NCI-H128 (cell line): ENCODE measurements at regions not wholly inside any gene's neighbourhood (a gene's known extent, or its start where the extent isn't known, plus 50 kb on each side); places are given as distances from the start of the nearest gene placed in this dataset.

Experiments
- DNase-seq: peaks from one replicate; lab custom pipeline; 2025; ENCODE audit not compliant: unreplicated experiment; lab: John Stamatoyannopoulos, UW

DNA sequence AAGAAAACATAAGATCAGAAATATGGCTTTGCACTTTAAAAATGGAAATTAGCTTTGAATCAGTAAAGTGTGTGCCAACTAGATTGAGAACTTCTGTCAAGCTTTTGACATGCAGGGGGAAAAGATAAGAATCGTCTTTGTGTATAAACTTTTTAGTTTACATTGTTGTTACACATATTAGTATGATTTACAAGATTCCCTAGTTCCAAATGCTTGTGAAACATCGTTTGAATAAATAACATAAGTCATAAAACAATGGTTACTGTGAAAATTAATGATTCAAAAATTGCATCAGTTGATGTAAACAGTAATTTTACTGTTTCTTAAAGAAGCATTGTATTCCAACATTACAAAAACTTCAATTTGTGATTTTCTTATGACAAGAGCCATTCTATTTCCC is 207.6 kb upstream of the MTPN start:
- no peak for DNase-seq

DNA sequence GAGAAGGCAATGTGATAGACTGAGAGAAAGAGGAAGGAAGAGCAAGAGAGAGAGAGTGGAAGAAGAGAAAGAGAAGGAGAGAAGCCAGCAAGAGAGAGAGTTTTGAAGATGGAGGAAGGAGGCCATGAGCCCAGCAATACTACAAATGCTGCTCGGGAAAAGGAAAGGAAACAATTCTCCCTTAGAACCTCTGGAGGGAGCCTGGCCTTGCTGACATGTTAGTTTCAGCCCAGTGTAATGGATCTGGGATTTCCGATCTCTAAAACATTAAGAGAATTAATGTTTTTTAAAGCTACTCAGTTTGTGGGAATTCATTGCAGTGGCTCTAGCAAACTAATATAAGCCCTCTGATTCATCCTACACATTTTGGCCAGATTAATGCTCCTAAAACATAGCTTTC is 206.8 kb upstream of the MTPN start:
- DNase-seq = no peak

DNA sequence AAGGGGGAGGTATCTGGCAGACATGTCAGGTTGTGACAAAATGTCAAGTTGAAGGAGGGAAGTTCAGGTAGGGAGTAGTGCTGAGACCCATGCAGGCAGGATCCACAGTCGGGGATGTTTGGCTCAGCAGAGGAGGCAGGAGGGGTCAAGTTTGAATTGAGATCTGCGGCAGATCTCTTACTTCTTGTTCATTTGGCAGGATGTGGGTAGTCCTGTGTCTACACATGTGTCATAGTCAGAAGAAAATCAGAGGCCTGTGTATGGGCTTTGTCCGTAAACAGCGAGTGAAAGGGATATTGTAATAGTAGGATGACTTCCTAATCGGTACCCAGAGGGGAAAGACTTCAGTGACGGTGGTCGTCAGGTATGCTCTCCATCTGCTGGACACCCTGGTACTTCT is 203.8 kb upstream of the MTPN start:
- DNase-seq = no peak

DNA sequence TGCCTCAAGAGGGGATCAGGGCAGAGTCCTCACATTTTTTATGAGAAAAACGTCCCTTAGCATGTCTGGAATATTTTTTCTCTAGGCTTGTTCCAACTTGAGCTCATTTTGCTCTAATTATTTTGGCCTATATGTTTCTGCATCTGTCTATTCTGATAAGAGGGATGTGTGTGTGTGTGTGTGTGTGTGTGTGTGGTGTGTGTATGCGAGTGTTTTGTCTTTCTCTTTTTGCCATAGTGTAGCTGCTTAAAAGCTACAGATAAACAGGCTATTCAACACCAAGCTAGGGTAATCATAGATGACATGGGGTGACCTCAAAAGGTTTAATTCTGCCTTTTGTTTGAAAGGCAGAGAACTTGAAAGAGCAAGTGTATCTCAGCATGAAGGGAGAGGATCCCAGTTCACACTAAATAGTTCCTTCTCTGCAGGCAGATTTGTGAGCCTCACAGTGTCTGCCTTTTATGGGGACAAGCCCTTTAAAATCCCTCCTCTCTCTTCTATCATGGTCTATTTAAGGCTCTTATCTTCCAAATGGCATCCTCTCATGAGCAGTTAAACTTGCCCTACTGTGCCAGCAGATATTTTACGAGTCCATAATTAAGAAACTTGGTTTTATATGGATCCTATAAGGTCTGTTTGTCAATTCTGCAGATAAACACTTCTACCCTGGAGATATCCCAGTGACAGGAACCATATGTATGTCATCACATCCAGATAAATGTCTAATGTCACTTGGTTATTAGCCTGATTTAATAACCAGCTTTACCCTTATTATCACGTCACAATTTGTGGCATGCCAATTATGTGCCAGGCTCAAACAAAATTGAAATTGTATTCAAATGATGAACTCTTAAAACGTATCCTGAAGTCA is 202.9 kb upstream of the MTPN start:
- no peak for DNase-seq

DNA sequence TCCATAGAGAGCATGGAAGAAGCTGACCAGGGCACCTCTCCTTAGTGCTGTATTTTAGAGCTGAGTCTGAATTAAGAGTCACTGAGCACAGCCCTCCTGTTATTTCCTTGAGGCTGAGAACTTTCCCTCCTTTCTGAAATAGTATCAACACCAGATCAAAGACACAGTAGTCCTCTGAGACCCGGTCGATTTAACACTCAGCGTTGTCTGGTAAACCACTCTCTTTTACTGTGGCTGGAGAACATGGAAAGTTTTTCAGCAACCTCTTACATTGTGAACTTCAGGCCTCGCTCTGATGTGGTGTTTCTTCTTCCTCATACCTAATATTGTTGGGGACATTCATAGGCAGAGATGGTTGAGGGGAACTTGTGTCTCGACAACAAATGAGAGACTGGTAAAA is 202.0 kb upstream of the MTPN start:
- no peak for DNase-seq

DNA sequence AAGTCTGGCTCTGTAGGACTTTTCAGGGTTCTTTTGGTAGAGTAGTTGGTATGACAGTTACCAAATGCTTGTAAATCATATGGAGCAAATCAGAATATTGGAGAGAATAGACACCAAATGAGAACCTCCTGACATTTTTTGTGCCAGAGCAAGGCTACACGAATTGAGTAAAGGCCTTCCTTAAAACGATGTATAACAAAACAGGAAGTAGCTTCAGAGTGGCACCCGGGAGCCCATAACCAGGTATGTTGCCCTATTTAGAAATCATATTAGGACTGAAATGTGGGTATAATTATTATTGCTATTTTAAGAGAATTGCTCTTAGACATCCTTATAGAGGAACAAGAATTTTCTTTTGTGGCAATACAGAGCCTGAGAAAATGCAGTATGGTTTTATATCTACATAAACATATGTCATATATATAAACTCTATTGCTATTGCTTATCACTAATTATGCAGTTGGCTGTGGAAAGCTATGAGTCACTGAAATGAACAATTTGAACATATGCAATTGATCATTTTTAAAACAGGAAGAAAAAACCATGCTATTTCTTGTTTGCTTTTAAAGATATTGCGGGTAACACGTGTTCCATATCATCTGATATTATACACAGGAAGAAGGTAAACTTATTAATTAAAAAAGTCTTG is 197.4 kb upstream of the MTPN start:
- DNase-seq = no peak

DNA sequence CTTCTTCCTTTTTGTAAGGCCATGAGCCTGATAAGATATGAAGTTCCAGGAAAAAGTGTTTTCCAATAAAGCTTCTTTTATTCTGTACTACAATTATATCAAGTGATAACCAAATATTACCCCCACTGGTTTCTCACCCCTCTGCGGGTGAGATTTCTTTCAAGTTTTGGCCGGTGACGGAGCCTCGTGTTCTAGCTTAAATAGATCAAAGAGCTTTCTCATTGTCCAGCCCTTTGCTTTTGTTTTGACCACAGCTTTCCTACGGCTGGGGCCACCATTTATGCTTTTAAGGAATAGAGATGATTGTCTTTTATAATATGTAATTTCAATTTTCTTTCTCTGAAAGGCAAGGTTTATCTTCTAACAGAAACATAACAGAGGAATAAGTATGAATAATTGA is 196.7 kb upstream of the MTPN start:
- no peak for DNase-seq

DNA sequence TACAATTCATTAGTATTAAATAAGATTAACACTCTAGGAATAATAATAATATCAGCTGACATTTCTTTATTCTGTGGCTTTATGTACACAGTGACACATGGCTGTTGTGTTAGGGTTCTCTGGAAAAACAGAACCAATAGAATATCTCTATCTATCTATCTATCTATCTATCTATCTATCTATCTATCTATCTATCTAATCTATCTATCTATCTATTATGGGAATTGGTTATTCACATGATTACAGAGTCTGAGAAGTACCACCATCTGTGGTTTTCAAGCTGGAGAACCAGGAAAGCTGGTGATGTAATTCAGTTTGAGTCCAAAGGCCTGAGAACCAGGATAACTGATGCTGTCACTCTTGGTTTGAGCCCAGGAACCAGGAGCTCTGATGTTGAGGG is 194.1 kb upstream of the MTPN start:
- DNase-seq = no peak

DNA sequence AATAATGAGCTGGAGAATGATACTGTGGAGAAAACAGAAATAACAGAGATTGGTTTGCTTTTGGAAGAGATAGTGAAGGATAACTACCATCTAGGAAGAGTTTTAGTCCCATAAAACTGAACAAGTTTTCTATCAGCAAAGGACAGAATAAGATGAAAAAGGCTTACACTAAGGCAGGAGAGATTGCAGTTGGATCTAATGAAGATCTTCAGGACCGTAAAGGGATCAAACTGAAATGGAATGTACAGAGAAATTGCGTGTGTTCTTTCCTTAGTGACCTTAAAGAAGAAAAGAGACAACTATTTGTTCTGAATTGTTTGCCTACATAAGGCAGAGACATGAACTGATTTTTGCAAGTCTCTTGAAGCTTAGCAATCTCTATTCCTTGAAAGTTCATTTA is 191.7 kb upstream of the MTPN start:
- no peak for DNase-seq

DNA sequence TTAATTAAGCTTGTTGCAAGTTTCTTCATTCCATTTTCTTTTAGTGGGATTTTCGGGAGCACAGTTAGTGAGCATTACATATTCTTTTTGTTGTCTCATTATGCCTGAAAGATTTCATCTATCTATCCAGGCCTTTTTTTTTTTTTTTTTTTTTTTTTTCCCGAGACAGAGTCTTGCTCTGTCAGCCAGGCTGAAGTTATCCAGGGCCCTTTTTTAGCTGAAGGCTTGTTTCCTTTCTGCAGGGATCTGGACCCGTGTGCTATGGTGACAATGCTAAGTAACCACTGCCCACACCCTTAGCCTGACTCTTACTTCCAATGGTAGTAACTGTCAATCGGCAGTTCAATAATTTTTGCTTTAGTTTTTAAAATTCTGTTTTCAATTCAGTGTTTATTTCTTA is 190.8 kb upstream of the MTPN start:
- DNase-seq = no peak

DNA sequence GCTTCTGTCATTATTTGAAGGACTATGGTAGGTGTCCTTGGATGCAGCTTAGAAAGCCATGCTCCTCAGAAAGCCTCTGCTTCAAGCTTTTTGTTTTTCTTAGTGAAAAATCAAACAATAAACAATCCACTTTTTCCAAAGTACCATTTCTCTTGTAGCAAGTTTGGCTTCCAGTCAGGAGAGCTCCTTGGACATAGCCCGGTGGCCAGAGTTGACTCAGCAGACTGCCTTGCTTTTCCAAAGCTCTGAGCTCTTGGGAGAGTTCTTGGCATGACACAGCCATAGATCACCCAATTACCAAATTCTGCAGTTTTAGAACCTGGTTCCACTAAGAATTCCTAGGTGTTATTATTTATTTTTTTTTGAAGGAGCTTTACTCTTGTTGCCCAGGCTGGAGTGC is 189.4 kb upstream of the MTPN start:
- no peak for DNase-seq

DNA sequence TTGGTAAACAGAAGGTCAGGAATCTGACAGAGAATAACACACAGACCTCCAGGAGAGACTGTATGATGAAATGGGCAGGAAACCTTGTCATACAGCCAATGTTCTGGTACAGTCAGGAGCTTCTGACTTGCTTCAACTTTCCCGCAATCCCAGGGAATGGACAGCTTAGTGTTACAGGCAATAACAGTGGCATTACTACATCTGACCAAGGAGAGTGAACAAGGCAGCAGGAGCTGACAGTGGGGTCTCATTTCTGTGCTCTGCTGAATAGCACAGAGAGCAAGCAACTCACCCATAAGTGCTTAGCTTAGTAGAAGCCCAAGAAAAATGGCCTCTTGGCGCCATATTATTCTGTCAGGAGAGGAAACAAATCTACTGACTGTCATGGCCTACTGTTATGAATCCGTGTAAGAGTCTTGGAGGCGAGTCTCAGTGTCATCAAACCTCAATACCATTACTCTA is 186.2 kb upstream of the MTPN start:
- no peak for DNase-seq

DNA sequence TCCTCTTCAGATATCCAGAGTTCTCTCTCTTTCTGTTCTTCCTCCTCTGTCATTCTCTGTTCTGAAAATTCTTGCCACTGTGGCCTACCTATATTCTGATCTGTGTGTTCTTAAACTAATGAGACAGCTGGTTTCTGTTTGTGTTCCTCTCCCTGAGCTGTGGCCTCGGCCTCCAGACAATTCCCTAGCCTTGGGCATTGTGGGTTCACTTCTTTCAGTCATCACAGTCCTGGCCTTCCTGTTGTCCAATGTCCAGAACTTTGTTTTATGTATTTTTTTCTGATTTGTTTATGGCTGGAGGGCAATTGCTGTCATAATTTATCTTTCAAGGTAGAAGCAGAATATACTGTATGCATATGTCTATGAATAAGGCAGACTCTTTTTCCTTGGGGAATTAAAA is 173.2 kb upstream of the MTPN start:
- DNase-seq = no peak

DNA sequence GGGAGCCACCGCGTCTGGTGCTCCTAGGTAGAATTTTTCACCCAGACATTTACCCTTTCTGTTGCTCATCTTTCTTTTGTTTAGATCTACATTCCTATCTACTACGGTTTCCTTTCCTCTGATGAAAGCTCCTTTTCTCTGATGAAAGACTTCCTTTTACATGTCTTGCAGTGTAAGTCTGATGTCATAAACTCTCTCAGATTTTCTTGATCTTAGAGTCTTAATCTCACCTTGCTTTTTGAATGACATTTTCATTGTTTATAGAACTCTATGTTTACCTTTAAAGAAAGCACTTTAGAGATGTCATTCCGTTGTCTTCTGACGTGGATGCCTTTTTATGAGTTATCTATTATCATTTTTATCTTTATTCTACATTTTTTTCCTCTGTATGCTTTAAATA is 171.8 kb upstream of the MTPN start:
- no peak for DNase-seq

DNA sequence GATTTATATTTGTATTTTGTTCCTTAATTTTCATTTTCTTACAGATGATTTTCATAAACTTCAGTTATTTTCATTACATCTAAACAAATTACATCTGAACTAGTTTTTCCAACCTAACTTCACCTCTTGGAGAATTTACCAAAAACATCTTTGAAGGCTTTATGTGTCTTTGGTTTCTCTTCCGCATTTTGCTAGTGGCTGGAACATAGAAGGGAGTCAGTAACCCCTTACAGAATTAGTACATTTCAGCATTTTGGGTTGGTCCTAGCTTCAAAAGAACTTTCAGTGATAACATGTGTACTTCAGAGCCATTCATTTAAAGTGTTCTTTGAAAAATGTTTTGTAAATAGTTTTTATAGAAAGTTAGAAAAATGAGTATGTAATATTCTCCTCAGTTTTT is 169.8 kb upstream of the MTPN start:
- DNase-seq = no peak

DNA sequence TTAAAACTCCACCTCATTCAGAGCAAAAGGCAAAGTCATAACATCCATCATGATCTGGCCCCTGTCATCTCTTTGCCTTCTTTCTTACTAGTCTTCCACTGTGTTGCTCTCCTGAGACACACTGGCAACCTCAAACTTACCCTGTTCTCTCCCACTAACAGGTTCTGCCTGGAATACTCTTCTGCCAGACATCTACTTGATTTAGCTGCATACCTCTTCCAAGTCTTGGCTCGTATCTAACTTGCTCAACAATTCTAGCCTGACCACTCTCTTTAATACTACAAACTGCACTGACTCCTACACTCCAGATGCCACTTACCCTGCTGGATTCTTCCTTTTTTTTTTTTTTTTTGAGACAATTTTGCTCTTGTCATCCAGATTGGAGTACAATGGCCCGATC is 167.0 kb upstream of the MTPN start:
- DNase-seq = no peak

DNA sequence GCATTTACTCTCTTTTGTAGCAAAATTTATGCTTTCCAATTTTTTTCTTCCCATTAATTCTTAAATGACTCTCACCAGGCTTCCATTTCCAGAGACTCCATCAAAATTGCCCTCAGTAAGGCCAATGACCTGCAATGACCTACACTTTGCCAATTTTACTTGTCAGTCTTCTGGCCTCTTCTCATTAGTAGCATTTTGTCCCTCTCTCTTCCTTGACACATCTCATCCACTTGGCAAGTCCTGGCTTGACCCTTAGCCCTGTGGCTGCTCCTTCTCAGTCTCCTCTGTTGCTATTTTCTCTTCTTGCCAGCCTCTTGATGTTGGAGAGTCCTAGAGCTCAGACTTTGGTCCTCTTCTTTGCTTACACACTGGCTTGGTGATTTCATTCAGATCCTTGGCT is 166.1 kb upstream of the MTPN start:
- no peak for DNase-seq

DNA sequence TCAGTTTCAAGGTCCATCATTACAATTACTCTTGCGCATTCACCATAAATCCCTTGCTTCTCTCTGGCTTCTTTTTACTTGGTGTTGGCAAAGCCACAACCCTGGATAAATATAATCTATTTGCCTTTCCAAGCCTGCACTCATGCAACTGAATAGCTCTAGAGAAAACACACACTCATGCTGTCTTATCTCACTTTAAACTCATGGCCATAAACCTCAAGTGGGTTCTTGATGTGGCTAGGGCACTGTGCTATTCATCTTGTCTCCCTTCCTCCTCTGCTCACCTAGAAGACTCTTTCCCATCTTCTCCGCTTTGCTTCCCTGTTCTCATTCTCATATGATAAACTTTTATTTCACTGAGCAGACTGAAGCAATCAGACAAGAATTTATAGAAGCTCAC is 165.4 kb upstream of the MTPN start:
- DNase-seq = no peak

DNA sequence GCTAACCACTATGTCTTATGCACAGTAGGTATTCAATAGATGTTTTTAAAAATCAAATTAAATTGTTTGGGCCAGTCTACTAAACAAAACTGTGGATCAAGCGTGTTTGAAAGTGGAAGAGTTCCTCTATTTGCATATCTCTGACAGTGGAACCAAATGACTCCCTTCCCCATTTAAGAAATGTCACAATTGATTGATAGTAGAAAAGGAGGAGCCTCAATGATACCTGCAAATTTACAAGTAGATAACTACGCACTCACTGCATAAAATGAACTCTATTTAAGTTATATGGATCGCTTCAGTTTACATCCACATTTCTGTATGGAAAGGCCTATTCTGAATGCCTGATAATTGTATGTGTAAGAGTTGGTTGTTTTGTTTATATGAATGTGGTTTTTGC is 163.3 kb upstream of the MTPN start:
- no peak for DNase-seq

DNA sequence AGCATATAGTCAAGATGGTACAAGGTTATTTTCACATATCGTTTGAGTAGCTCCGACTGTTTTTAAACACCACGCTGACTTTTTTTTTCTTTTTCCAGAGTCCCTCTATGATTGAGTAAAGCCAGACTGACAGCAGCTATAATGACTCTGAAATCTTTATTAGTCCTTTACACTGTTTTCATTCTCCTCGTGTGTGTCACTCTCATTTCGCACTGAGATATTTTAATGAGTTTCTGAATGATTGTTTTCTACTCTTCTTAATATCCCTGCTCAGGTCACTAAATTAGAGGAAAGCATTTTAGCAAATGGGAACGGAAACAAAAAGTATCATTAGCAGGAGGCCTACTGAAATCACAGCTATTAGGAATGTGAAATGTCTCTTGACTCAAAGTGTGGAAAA is 162.3 kb upstream of the MTPN start:
- DNase-seq = no peak

DNA sequence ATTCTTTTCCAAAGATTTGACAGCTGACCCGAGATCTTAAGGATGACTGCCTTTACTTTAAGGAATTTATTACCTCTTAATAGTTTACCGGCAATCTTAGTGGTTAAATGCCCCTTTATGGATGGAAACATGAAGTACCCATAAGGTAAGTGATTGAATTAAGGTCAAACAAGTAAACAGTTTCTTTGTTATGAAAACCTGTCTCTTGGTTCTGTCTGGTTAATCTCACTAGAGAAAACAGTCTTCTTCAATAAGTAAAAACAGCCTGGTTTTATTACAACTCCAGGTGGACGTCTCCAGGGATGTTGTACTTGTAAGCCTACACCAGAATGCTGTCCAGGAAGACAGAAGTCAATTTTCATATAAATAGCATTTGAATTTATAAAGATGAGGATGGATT is 161.8 kb upstream of the MTPN start:
- DNase-seq = no peak

DNA sequence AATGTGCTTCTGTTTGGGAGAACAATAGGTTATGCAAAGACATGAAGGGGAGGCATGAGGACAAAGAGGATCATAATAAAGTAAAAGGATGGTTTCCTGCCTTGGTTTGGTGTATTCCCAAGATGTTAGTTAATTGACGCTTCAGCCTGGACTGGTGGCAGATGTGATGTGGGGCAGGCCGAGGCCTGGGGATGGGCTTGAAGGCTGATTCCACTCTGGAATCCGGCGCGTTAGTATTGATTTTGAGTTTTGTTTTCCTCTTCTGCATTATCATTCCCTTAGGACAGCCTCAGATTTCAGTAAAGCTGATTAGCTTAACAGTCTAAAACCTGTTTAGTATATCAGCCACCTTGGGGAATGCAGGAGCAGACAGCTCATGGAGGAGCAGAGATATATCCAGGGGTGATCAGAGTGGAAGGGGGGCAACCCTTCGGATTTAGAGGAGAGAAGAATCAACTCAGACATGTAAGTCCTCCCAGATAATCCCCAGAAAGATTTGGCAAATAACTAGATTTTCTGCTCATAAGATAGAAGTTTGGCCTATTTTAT is 159.8 kb upstream of the MTPN start:
- no peak for DNase-seq
